Erythroblast (primary cell): ENCODE measurements at regions not wholly inside any gene's neighbourhood (a gene's known extent, or its start where the extent isn't known, plus 50 kb on each side); places are given as distances from the start of the nearest gene placed in this dataset.

Experiments used
- GATA1 ChIP-seq: IDR thresholded peaks from 2 replicates; pipeline ENCODE4 v1.6.1; 2011; ENCODE audit warnings: low read depth, mild to moderate bottlenecking, control low read depth, low read length, moderate library complexity
- POLR2A ChIP-seq: IDR thresholded peaks from 2 replicates; pipeline ENCODE4 v1.6.1; 2011; ENCODE audit warnings: mild to moderate bottlenecking, low read length

DNA sequence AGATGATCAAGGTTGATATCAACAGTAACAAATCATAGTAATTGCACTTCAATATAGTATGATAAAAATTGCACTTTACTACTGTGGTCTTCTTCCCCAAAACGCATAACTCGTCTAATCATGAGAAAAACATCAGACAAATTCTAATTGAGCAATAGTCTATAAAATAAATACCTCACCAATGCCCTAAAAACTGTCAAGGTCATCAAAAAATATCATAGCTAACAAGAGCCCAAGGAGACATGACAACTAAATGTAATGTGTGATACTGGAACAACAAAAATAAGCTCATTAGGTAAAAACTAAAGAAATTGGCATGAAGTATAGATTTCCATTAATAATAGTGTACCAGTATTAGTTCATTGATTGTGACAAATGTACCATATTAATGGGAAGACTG is 85.6 kb upstream of the LRRC3B start:
- TF ChIP-seq POLR2A (no peak), GATA1 (no peak)
